ENCODE measurements at regions not wholly inside any gene's neighbourhood (a gene's known extent, or its start where the extent isn't known, plus 50 kb on each side); places are given as distances from the start of the nearest gene placed in this dataset.
"Not testable (repeated sequence)": the region's sequence is repeated elsewhere in the genome, so short reads cannot be mapped to it uniquely, and the experiment has no call there.

DNA sequence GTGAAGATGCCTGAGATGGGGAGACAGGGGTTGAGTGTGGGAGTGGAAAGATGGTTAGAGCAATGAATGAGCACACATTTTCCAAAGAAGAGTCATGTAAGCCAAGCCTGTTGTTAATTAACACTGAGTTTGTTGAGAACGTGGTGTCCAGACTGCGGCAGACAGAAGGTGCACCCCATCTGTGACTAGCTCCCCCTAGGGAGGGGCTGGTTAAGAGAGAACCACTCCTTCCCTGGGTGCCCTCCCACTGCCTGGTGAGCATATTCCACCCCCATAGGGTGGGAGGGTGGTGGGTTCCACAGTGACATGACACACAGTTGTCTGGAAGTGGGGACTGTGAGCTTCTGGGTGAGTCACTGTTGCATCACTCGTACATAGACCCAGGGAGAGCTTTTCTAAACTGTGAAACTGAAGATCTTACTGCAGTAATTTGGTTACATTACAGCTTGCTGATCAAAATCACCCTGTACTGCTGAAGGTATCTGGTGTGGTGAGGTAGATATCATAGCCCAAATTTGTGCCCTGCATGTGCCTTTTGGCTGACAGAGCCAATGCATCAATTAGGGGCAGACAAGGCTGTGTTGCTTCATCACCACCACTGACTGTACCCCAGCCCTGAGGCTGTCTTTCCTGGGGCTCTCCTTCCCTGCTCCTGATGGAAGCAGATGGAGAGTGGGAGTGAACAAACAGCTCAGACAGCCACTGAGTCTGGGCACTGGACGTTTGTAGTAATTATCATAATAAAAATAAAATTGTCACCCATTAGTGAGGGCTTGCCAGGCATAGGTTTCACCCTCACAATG, 150.9 kb downstream of the EMP1 start:
- no peak for DNase-seq (ENCODE audit: low spot score)

DNA sequence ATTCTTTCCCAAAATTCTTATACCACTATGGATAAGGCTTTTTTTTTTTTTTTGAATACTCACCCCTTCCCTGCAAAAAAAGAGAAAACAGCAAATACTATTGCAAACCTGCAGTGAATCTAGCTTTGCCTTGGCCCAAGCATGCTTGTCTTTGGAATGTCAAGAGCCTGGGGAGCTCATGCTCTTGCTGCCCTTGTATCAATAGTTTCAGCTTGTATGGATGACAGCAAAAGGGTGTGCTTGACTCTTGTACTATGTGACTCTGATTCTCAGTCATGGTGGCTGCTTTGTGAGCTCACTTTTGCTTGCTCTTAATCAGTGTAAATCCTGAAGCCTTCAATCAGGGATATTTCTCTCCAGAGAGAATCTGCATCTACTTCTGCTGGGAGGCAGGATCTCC, 149.2 kb downstream of the EMP1 start:
- DNase-seq (ENCODE audit: low spot score) = no peak

DNA sequence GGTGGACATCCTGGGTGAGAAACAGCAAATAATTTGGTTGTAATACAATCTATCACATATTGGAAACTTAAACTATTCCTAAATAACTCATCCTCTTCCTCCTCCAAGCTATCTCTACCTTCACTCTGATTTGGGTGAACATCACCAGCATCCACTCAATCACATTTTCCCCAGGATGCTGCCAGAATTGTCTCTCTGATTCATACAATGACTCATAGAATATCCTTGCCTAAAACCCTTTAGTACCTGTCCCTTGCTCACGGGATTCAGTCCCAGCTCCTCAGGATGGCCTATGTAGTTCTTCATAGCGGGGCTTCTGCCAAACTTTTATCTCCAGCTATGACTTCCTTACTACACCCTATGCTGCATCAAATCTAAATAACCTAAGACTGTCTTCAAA, 146.8 kb downstream of the EMP1 start:
- no peak for DNase-seq (ENCODE audit: low spot score)

DNA sequence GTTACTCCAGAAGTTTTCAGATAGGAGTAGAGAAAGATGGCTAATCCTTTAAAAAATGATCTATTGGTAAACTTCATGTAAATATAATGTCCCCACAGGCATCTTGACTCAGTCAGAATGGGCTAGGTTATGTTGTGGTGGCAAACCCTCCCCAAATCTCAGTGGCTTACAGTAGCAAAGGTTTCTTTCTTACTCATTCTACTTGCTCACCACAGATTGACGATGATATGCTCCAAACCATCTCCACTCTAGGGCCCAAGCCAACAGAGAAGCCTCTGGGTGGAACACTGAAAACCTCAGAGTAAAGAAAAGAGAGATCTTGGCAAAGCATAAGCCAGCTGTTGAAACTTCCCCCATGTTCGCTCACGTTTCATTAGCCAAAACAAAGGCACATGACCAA, 146.4 kb downstream of the EMP1 start:
- DNase-seq (ENCODE audit: low spot score) = no peak

DNA sequence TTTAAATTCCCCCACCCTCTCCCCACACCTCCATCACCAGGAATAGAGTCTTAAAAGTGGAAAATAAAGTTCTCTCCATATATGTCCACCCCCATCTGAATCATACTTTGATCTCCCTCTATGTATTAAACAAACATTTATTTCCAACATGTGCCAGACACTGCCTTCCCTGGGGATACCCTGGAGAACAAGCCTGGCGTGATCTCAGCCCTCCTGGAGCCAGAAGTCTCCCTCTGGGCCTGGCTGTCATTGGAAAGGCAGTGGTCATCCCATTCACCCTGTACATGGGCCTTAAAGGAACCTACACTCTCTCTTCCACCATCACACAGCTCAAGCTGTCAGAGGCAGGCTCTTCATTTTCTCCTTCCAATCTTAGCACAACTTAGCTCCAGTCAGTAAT, 143.6 kb downstream of the EMP1 start:
- no peak for DNase-seq (ENCODE audit: low spot score)

DNA sequence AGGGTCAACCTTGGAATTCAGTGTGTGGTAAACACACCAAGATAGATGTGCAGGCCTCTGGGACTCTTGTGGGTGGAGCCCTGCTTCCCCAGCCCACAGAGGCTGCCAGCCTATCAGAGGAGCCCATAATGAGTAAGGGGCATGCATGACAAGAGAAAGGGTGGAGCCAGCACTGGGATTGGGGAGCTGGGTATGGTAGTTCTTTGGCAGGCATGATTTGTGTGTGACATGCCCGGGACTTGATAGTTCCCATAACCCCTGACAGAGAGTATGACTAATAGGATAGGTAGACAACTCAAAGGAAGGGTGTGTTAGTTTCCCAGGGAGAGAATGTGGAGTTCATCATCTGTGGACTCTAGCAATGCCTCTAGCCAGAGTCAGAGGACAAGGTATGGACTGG, 143.0 kb downstream of the EMP1 start:
- no peak for DNase-seq (ENCODE audit: low spot score)

DNA sequence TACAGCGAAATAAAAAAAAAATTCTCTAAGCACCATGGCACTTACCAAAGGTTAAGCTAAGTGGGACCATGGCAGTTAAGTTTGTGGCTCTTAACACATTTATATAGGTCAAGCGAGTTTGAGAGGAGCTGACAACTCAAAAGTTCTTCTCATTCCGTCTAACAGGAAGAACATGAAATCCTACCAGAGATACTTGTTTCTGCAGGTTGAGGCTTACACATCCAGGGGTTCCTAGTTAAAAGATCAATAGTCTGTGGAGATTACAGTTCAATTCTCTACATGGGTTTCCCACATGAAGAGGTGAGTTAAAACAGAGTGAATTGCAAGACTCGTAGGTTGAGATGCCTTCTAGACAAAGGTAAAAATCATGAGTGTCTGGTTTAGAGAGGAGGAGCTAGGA, 142.6 kb downstream of the EMP1 start:
- DNase-seq (ENCODE audit: low spot score) = no peak

DNA sequence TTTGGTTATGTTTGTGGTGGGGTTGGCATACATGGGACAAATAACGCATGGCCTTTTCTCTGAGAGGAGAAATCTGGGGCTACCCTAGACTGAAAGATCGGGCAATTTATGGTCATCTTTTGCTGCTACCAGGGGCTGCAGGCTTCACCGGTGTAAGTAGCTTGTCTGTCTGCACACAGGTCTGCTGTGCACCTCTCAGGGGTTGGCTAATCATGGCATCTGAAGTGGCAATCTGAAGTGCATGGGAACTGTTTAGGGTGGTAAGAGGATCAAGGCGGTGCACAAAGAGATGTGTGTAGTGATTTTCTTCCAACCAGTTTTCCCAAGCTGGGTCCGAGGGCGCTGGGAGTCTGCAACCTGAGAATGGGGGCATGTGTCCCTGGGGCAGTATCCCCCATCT, 141.3 kb downstream of the EMP1 start:
- no peak for DNase-seq (ENCODE audit: low spot score)

DNA sequence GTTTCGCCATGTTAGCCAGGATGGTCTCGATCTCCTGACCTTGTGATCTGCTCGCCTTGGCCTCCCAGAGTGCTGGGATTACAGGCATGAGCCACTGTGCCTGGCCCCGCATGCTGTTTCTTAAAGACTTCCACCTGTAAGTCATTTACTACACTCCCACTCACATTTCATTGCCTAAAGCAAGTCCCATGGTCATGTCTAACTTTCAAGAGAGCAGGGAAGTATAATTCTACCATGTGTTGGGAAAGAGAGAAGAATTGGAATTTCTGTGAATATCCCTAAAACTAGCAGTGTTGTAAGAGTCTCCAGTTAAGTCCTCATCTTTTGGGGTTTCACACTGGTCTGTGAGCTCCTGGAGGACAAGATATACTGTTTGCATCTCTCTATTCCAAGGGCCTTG, 139.7 kb downstream of the EMP1 start:
- no peak for DNase-seq (ENCODE audit: low spot score)

DNA sequence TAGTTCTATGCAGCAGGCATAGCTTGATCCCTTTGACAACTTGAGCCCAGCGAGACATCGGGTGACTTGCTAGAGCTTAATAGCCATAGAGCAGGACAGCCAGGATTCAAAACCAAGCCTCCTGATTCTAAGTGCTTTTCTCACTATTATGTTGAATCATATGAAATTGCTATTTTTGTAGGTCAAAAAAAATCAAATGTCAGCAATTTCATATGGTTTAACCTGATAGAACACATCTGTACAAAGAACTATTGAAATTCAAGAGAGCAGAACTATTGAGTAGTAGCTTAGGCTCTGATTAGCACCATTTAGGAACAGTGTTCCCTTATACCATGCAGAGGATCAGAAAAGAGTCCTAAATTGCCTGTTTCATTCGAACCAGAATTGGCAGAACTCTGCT, 132.0 kb downstream of the EMP1 start:
- DNase-seq (ENCODE audit: low spot score) = no peak

DNA sequence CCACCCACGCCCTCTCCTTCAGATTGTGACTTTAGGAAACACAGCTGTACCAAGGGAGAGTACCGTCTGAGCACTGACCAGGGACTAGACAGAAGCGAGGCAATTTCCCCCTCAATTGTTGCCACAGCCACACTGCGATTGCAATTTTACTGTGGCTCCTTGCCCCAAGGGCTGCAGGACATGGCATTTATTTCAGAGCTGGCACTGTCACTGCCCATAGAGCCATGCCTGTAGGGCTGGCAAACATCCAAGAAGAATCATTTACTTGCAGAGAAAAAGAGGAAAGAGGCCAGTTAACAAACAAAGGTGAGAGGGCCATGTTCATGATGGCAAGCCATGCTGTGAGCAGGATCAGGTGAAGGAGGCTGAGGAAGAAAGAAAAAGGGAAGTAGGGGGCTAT, 129.6 kb downstream of the EMP1 start:
- DNase-seq (ENCODE audit: low spot score) = no peak

DNA sequence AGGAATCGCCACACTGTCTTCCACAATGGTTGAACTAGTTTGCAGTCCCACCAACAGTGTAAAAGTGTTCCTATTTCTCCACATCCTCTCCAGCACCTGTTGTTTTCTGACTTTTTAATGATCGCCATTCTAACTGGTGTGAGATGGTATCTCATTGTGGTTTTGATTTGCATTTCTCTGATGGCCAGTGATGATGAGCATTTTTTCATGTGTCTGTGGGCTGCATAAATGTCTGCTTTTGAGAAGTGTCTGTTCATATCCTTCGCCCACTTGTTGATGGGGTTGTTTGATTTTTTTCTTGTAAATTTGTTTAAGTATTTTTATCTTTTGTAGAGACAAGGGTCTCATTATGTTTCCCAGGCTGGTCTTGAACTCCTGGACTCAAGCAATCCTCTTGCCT, 128.5 kb downstream of the EMP1 start:
- DNase-seq (ENCODE audit: low spot score) = not testable (repeated sequence)

DNA sequence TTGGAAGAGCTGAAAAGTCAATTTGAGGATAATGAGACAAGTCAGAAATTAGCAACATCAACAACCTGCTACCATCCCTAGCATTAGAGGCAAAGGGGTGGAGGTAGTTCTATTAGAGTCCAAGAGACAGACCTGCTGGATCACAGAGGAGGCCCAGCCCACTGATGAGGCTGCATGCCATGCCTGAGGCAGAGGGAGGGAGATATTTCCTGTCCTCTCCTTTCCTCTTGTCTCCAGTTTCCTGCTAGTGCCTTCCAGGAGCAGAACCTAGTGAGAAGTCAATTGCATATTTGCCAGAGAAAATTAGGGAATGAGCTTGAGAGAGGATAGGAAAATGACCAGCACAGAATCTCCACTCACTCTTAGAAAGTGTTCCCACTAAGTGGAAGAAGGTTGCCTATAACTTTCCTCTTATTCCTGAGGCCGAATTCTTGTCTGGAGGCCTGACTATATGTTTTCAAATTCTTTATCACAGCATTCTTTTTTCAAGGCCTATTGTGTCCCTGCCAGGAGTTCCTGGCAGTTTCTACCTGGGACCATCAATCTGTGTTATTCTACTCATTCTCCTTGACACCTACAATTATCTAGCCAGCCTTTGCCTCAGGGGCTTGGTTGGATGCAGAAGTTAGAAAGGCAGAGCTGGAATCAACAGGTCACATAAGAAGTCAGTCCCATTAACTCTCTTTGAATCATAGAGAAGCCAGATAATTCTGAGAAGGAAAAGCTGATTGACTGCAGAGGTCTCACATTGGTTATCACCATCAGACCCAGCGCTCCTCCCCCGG, 121.9 kb downstream of the EMP1 start:
- DNase-seq (ENCODE audit: low spot score) = no peak

DNA sequence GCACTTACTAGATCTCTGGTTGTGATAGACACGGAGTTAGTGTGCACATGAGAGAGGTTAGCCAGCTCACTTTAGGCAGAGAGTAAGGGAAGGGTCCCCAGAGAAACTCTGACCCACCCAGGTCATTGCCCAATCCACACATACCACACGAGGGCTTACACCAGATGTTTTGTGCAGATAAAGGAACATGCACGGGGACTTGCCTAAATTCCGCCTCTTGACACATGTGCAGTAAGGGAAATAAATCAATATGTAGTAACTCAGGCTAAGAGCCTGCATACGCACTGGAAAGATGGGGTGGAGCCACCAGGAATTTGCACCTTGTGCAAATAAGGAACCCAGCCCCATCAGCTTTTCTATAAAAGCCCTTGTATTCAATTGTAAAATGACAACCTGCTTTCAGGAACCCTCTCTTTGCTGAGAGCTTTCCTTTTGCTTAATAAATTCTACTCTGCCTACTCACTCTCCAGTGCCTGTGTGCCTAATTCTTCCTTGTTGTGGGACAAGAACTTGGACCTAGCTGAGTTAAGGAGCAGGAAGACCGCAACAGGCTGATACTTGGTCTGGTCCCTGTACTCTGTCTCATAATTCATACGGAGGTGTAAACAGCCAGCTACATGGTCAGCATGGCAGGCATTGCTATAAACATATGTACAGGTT, 120.2 kb downstream of the EMP1 start:
- no peak for DNase-seq (ENCODE audit: low spot score)

DNA sequence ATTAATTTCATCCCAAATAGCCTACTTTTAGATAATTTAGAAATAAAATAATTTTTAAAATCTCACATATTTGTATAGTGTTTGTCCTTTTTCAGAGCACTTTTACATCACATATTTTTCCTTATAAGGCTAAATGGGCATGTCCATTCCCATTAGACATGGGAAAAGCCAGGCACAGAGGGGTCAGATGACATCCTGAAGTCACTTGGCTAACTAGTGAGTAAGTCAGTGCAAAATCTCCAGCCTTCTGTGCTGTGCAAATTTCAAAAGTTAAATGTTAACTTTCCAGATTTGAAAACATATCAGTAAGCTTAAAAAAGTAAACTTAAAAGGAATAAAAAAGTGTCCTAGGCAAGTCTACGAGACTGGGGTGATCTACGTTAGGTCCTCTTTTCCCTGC, 117.4 kb downstream of the EMP1 start:
- DNase-seq (ENCODE audit: low spot score) = no peak

DNA sequence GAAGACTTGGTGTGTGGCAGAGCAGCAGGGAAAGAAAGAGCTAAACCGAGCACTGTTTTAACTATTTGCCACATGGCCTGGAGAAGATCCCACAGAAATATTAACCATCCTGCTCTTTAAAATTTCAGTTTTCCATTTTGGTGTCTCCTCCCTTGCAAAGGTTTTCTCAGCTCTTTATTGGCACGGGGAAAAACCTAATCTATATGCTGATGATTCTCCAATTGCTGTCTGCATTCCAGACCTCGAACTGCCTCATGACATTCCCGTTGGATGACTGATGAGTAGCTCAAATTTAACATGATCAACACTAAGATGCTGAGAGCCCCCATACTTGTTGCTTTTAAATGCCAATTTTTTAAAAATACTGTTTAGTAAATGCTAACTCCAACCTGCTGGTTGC, 115.0 kb downstream of the EMP1 start:
- DNase-seq (ENCODE audit: low spot score) = no peak

DNA sequence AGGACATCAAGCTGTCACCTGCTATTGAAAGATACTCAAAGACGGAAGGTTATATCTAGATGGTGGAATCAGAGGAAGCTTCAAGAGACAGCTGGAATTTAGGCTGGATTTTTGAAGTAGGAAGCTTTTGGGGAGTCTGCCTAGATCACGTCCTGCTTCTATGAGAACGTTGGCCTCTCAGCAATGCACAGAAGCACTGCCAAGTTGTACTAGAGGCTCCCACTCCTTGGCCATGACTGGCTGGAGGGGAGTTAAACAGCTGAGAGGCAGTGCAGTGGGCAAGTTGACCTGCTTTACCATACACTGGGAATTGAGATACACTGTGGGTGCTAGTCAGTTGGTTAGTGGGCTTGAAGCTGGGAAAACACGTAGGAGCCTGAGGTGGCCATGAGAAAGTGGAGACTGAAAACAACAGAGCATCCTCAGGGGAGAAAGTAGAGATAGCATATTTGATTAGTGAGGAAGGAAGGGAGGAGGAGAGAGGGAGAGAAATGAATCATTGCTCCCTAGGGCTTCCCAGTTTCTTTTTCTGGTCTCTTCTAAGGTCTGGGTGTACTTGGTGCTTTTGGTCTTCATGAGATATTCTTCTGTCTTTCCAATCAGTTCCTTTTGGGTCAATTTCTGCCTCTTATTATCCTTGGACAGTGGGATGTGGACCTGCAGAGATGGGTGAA, 110.8 kb downstream of the EMP1 start:
- DNase-seq (ENCODE audit: low spot score) = no peak

DNA sequence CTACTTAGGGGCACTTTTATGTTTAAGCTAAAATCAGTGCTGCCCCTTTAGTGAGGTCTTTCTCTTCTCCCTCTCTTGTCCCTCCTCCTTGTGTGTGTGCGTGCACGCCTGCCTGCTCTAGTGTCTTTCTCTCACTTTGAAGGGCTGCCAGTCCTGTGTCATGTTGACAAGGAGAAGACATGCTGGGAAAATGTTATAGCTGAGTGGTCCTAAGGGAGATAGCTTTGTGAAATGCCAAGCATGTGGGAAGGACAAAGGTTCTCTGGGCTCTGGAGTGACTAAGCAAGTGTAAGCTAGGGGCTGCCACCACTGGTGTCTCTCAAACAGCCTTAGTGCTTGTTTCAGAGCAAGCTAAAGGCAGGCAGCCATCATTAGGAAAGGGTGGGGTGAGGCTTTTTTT, 108.4 kb downstream of the EMP1 start:
- DNase-seq (ENCODE audit: low spot score) = no peak

DNA sequence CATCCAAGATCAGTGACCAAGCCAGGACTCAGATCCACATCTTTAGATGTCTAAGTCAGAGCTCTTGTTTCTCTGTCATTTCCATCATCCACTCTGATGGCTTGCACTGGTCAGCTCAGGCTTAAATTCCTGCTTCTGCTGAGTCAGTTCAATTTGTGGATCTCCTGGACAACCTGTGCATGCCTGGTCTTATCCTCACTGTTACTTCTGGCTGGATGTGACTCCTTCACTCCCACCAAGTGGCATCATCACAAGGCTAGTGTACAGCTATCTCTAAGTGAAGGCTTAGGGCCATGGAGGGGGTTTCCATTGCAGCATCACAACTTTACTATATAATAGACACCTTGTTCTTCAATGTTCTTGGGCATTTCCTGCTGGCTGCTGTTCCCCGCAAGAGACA, 102.9 kb downstream of the EMP1 start:
- DNase-seq (ENCODE audit: low spot score) = no peak

DNA sequence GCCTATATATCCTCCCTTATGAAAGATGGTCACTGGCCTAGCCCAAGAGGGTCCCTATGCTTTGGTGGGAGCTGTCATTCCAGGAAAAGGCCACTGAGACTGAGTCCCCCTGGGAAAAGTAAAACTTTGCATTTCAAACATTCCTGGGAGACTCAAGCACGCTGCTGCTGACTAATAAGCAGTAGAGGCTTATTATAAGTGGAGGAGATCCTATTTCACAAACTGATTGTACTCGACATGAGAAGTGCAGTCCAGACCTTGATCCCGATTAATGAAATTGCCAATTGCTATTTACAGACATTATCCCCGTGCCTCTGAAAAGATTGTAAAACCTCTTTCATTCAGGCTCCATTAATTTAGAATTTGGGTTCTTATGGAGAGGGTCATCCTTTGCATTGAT, 96.6 kb downstream of the EMP1 start:
- DNase-seq (ENCODE audit: low spot score) = no peak

DNA sequence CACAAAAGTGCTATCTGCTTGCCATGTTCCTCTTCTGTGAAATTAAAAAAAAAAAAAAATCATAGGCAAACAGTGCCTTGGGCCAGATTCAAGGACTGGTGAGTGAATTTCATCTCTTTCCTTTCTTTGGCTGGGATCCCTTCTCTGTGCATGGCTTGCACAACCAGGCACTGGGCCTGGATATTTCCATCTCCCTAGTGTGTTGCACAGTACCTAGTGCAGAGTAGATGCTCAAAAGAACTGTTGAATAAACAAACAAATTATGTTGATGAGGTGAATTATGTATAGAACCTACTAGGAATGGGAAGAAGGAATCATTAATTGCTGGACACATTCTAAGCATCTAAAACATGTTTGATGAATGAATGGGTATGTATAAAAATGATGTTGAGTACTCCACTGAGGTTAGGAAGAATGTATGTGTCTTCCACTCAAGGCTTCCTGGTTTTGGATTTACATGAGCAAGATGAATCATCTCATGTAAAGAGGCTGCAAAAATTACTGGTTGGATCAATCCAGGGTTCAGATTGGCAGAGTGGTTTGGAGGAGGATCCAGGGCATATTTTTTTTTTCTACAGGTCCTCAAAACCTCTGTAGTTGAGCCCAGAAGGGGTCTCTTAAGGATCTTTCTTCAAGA, 93.2 kb downstream of the EMP1 start:
- no peak for DNase-seq (ENCODE audit: low spot score)
